PFSK-1 (cell line): ENCODE measurements at regions not wholly inside any gene's neighbourhood (a gene's known extent, or its start where the extent isn't known, plus 50 kb on each side); places are given as distances from the start of the nearest gene placed in this dataset.

Source experiments
- POLR2AphosphoS5 ChIP-seq: IDR thresholded peaks from 2 replicates; pipeline ENCODE4 v1.6.1; 2012; ENCODE audit warnings: low read depth, mild to moderate bottlenecking, control low read depth, low read length, moderate library complexity
- SIN3A ChIP-seq: IDR thresholded peaks from 2 replicates; pipeline ENCODE4 v1.6.1; 2012; ENCODE audit warnings: mild to moderate bottlenecking, low read length, moderate library complexity, borderline replicate concordance; ENCODE audit not compliant: insufficient read depth
- TAF1 ChIP-seq: IDR thresholded peaks from 2 replicates; pipeline ENCODE4 v1.6.1; 2012; ENCODE audit warnings: low read length, control low read depth, borderline replicate concordance; ENCODE audit not compliant: insufficient read depth
- TF ChIP-seq, protein P1 (sequence below), 2 experiments: IDR thresholded peaks; 2 replicates each; pipeline versions ENCODE4 v1.6.1 to v1.8.0; 2011 to 2012; ENCODE audit warnings: low read depth in 2 of 2, low read length in 2 of 2, control low read depth in 1 of 2, inconsistent platforms in 1 of 2, mild to moderate bottlenecking in 1 of 2, moderate library complexity in 1 of 2; ENCODE audit not compliant: insufficient read depth in 1 of 2

DNA sequence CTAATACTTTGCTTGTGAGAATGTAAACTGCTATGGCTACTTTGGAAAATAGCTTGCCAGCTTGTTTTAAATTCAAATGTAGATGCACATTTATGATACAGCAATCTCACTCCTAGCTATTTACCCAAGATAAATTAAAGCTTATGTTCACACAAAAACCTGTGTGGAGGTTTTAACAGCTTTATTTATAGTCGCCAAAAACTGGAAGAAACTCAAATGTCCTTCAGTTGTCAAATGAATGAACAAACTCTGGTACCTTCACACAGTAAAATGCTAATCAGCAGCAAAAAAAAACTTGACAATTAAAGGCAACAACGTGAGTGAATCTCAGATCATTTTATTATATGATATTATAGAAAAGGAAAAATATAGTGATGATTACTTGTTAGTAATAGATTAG, 248.6 kb upstream of the NECTIN3 start:
- no peak for TF ChIP-seq POLR2AphosphoS5
- TF ChIP-seq, protein P1, sequence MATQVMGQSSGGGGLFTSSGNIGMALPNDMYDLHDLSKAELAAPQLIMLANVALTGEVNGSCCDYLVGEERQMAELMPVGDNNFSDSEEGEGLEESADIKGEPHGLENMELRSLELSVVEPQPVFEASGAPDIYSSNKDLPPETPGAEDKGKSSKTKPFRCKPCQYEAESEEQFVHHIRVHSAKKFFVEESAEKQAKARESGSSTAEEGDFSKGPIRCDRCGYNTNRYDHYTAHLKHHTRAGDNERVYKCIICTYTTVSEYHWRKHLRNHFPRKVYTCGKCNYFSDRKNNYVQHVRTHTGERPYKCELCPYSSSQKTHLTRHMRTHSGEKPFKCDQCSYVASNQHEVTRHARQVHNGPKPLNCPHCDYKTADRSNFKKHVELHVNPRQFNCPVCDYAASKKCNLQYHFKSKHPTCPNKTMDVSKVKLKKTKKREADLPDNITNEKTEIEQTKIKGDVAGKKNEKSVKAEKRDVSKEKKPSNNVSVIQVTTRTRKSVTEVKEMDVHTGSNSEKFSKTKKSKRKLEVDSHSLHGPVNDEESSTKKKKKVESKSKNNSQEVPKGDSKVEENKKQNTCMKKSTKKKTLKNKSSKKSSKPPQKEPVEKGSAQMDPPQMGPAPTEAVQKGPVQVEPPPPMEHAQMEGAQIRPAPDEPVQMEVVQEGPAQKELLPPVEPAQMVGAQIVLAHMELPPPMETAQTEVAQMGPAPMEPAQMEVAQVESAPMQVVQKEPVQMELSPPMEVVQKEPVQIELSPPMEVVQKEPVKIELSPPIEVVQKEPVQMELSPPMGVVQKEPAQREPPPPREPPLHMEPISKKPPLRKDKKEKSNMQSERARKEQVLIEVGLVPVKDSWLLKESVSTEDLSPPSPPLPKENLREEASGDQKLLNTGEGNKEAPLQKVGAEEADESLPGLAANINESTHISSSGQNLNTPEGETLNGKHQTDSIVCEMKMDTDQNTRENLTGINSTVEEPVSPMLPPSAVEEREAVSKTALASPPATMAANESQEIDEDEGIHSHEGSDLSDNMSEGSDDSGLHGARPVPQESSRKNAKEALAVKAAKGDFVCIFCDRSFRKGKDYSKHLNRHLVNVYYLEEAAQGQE (IDR thresholded peaks at IDR 0.05; ENCODE audit: insufficient read depth in 1 of 2, low read depth in 2 of 2, low read length in 2 of 2) = no peak
- no peak for TF ChIP-seq TAF1
- no peak for TF ChIP-seq SIN3A
